GM12874 (cell line): ENCODE measurements at regions not wholly inside any gene's neighbourhood (a gene's known extent, or its start where the extent isn't known, plus 50 kb on each side); places are given as distances from the start of the nearest gene placed in this dataset.

Experiments used
- CTCF ChIP-seq: IDR thresholded peaks from 2 replicates; pipeline ENCODE4 v1.5.1; 2011; ENCODE audit warnings: low read depth, mild to moderate bottlenecking, control low read depth, low read length, moderate library complexity; ENCODE audit not compliant: insufficient read depth

- TF ChIP-seq CTCF: no peak
Measured at GRCh38 chr10:9877978-9878377, 1139.7 kb upstream of the CELF2 start.

DNA sequence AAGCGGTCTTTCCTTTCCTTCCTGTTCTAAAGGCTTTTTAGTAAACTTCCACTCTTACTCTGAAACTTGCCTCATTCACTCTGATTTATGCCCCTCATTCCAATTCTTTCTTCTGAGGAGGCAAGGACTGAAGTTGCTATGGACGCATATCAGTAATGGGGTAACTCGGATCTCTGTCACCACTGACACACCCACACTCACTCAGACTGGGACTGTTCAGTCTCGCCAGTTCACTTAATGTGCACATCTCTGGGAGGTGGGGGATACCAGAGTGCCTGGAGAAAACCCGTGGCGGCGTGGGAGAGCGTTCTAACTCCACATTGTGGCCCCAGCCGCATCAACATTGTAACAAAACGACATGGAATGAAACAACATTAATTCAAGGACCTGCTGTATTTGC, 1139.3 kb upstream of the CELF2 start:
- TF ChIP-seq CTCF: no peak

DNA sequence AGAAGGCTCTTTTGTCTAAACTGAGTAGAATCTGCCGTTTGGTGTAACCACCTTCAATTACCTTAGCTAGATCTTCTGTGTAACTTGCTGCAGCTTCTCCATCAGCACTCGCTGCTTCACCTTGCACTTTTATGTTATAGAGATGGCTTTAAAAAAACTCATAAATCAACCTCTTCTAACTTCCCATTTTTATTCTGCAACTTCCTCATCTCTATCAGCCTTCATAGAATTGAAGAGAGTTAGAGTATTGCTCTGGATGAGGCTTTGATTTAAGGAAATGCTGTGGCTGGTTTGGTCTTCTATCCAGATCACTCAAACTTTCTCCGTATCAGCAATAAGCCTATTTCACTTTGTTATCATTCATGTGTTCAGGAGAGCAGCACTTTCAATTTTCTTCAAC, 1131.9 kb upstream of the CELF2 start:
- TF ChIP-seq CTCF: no peak

GRCh38 chr10:9886772-9887171, 1130.9 kb upstream of the CELF2 start:
- TF ChIP-seq CTCF: no peak

- no peak for TF ChIP-seq CTCF
Measured at GRCh38 chr10:9895453-9895852, 1122.2 kb upstream of the CELF2 start.

DNA sequence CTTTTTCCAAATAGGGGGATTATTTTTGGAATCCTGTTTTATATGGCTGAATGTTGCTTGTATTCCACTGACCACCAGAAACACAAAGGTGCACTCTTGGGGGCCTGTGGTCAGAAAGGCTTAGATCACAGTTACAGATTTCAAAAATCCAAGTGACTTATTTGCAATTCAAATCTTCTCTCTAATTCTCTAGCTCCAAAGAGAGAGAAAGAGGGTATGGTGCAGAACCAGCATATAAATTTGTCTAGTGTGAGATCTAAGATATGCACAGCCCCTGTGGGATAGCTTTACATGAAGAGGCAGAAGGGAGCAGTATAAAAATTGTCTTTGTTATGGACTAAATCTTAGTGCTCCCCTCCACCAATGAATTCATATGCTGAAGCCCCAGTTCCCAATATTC, 1121.7 kb upstream of the CELF2 start:
- no peak for TF ChIP-seq CTCF

DNA sequence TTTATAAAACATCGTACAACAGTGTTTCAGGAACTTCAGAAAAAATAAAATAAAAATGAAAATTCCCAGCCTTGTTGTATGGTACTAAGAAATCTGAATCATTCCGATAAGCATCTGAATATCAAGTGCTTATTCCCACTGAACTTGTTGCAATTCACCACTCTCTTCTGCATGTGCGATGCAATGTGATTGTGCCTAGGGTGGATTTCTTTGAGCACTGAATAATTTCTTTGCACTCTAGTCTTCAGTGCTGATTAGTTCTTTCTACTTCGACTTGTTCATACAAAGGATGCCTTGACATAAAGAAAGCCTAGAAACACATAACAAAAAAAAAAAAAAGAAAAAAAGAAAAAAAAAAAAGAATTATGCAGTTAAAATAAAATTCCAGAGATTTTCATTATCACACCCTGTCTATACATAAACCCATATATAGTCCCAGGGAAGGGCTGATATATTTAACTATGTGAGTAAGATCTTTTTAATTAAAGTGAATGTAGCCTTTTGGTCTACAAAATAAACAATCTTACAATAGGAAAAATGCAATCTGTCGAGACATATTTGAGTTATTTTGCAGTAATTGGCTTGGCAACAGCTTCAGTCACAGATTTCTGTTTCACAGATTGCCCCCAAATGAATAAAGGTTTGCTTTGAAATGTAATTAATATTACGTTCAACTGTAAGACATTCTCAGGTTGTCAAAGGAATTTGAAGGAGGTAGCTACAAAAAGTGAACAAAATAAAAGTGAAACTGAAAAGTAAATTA, 1118.9 kb upstream of the CELF2 start:
- no peak for TF ChIP-seq CTCF
